Heart right ventricle (tissue), 16 donors: ENCODE measurements at regions not wholly inside any gene's neighbourhood (a gene's known extent, or its start where the extent isn't known, plus 50 kb on each side); places are given as distances from the start of the nearest gene placed in this dataset.

ENCODE experiments used
- ATAC-seq, 8 donors: fragments of 200-7000 bp; cut with Tn5 transposase; one replicate each; pipeline ENCODE4 v1.9.1; 2020; ENCODE audit warnings: mild to moderate bottlenecking in 8 of 8, moderate library complexity in 8 of 8, moderate number of reproducible peaks in 1 of 8
- DNase-seq, 2 donors: peaks; one replicate each; pipeline ENCODE4 v3.0.0-alpha.2; 2020
- H3K27ac ChIP-seq, 10 donors: fragments of 200-600 bp; sonication (generic) in 2 of 10; one replicate each; pipeline versions ENCODE4 v1.5.0 to v1.8.0; 2020 to 2022; ENCODE audit warnings: mild to moderate bottlenecking in 3 of 10
- H3K27me3 ChIP-seq, 7 donors: fragments of 200-600 bp; one replicate each; pipeline ENCODE4 v1.8.0; 2021 to 2022; ENCODE audit warnings: mild to moderate bottlenecking in 2 of 7
- H3K36me3 ChIP-seq, 9 donors: fragments of 200-600 bp; sonication (generic) in 1 of 9; one replicate each; pipeline versions ENCODE4 v1.5.0 to v1.8.0; 2020 to 2022; ENCODE audit warnings: mild to moderate bottlenecking in 2 of 9
- H3K4me1 ChIP-seq, 9 donors: fragments of 200-600 bp; sonication (generic) in 1 of 9; one replicate each; pipeline versions ENCODE4 v1.5.0 to v1.8.0; 2020 to 2022; ENCODE audit warnings: mild to moderate bottlenecking in 4 of 9
- H3K4me3 ChIP-seq, 10 donors: fragments of 200-600 bp; sonication (generic) in 2 of 10; one replicate each; pipeline versions ENCODE4 v1.5.0 to v1.8.0; 2020 to 2022; ENCODE audit warnings: mild to moderate bottlenecking in 7 of 10, moderate library complexity in 2 of 10
- H3K9me3 ChIP-seq, 11 donors: fragments of 200-600 bp in 10 of 11; sonication (generic) in 2 of 11; one replicate each; pipeline versions ENCODE4 v1.5.0 to v1.8.0; 2013 to 2022; ENCODE audit warnings: mild to moderate bottlenecking in 2 of 11, control low read depth in 1 of 11, moderate library complexity in 1 of 11
- CTCF ChIP-seq, 9 donors: fragments of 200-600 bp; sonication (generic) in 2 of 9; IDR thresholded peaks; one replicate each; pipeline versions ENCODE4 v1.5.0 to v1.8.0; 2021 to 2022; ENCODE audit warnings: antibody characterized with exemption in 9 of 9, mild to moderate bottlenecking in 5 of 9, moderate library complexity in 1 of 9
- WGBS, 2 donors: extraction: QIAGEN DNeasy Blood & Tissue Kit; methylation state at CpG; one replicate each; pipeline ENCODE4 v1.1.7; 2013; ENCODE audit warnings: inconsistent platforms in 1 of 2; 5-methylcytosine and 5-hydroxymethylcytosine counted together
- intact Hi-C, 10 donors: fragments of 100-400 bp; cut with DNase I; formaldehyde crosslinking; loops; one replicate each; pipeline versions ENCODE4 v1.11.1 to v1.14.2; 2022
- donor health status: Arrhythmogenic right ventricular cardiomyopathy.
- donor health status: ischemic (EF 13 %, LVEDD 7.1; RV severe dilation, severe dysfunction).
- donor health status: healthy with polysubstance abuse.
- donor health status: DM: no; HTN: yes; CAD: no.
- donor health status: DM: no; HTN: no; CAD: no.
- donor health status: ischemic (EF 25% LVEDD 6.9; RV normal size, moderate dysfunction).
- donor health status: ischemic (EF 25% LVEDD 5.7; RV mildly dilated, moderate dysfunction).
- donor health status: healthy.
- donor health status: DM: yes; HTN: yes; CAD: no.
- donor health status: Ischemic cardiomyopathy.
- donor health status: ischemic (EF 35%, LVEDD 5.7; RV mildly dilated, moderate dysfunction).
- donor health status: nonischemic (EF 11% LVEDD 7.7; RV severe dilation, severe dysfunction).
- donor health status: DM: yes; HTN: yes; CAD: no.
- donor health status: PGD.
- donor health status: ischemic (EF 29% LVEDD 5.4; RV normal size, mild dysfunction).
- donor health status: nonischemic (EF 23%, LVEDD 6.1; RV moderate dilation, normal function).

- TF ChIP-seq CTCF (IDR thresholded peaks at IDR 0.05): no peak
- Histone ChIP-seq H3K27ac (no peak overlapping the region), H3K4me1 (peaks cover 0 to 4% (median 0%) of the 10 kb centered on the region in 9 donors), H3K9me3 (peaks cover 0 to 5% (median 0%) of the 10 kb centered on the region in 11 donors), H3K36me3 (no peaks in the 10 kb centered on the region), H3K4me3 (no peak overlapping the region), H3K27me3 (no peaks in the 10 kb centered on the region)
- DNase-seq: no peak
- ATAC-seq: no peak
- intact Hi-C loops: no loop called here
- 81% methylated on average over 3 of the region's 3 CpGs for WGBS, 2 donors
Measured at GRCh38 chr1:222286011-222286410, 261.9 kb downstream of the HHIPL2 start.

GRCh38 chr1:222285526-222285925 is 262.4 kb downstream of the HHIPL2 start:
- no peak for ATAC-seq
- H3K9me3 ChIP-seq: peaks cover 0 to 7% (median 0%) of the 10 kb centered on the region in 11 donors
- intact Hi-C loops: no loop called here

GRCh38 chr1:222284466-222284865 is 263.4 kb downstream of the HHIPL2 start:
- peaks cover 0 to 4% (median 0%) of the 10 kb centered on the region in 9 donors for H3K4me1 ChIP-seq
- DNase-seq: no peak
- TF ChIP-seq CTCF (IDR thresholded peaks at IDR 0.05): no peak
- intact Hi-C loops: no loop called here
- H3K9me3 ChIP-seq: peaks cover 0 to 13% (median 3%) of the 10 kb centered on the region in 11 donors
- H3K27ac ChIP-seq: no peak overlapping the region
- H3K4me3 ChIP-seq: no peak overlapping the region
- ATAC-seq: no peak
- no peaks in the 10 kb centered on the region for H3K36me3 ChIP-seq
- no peaks in the 10 kb centered on the region for H3K27me3 ChIP-seq

More at GRCh38 chr1:222285526-222285925, 262.4 kb downstream of the HHIPL2 start:
- no peak for DNase-seq
- H3K36me3 ChIP-seq: no peaks in the 10 kb centered on the region
- H3K27ac ChIP-seq: no peak overlapping the region
- H3K4me1 ChIP-seq: peaks cover 0 to 4% (median 0%) of the 10 kb centered on the region in 9 donors
- H3K4me3 ChIP-seq: no peak overlapping the region
- H3K27me3 ChIP-seq: no peaks in the 10 kb centered on the region
- 75 to 85% methylated on average over 1 of the region's 1 CpG for WGBS, 2 donors
- TF ChIP-seq CTCF (IDR thresholded peaks at IDR 0.05): no peak

- Histone ChIP-seq H3K27me3 (no peaks in the 10 kb centered on the region), H3K4me1 (peaks cover 0 to 4% (median 0%) of the 10 kb centered on the region in 9 donors), H3K9me3 (peaks cover 0 to 15% (median 3%) of the 10 kb centered on the region in 11 donors), H3K36me3 (no peaks in the 10 kb centered on the region), H3K27ac (no peak overlapping the region), H3K4me3 (no peak overlapping the region)
- DNase-seq (no peak), ATAC-seq (no peak)
- TF ChIP-seq CTCF (IDR thresholded peaks at IDR 0.05): no peak
- WGBS, 2 donors: 59 to 66% methylated on average over 4 of the region's 4 CpGs
- intact Hi-C loops: no loop called here
Measured at GRCh38 chr1:222283147-222283768, 264.6 kb downstream of the HHIPL2 start.
